Left ventricle myocardium superior (tissue), 1 donor: ENCODE measurements at regions not wholly inside any gene's neighbourhood (a gene's known extent, or its start where the extent isn't known, plus 50 kb on each side); places are given as distances from the start of the nearest gene placed in this dataset.
"Not testable (repeated sequence)": the region's sequence is repeated elsewhere in the genome, so short reads cannot be mapped to it uniquely, and the experiment has no call there.

Source experiments
- ATAC-seq: fragments of 200-7000 bp; cut with Tn5 transposase; one replicate; pipeline ENCODE4 v1.9.1; 2020; ENCODE audit warnings: mild to moderate bottlenecking, moderate library complexity
- DNase-seq: peaks from one replicate; pipeline ENCODE4 v3.0.0-alpha.2; 2020
- intact Hi-C: fragments of 100-400 bp; cut with micrococcal nuclease; formaldehyde crosslinking; loops from one replicate; pipeline ENCODE4 v1.11.0; 2022
- donor health status: DM: no; HTN: yes; CAD: no; lungs with severe emphysema.

DNA sequence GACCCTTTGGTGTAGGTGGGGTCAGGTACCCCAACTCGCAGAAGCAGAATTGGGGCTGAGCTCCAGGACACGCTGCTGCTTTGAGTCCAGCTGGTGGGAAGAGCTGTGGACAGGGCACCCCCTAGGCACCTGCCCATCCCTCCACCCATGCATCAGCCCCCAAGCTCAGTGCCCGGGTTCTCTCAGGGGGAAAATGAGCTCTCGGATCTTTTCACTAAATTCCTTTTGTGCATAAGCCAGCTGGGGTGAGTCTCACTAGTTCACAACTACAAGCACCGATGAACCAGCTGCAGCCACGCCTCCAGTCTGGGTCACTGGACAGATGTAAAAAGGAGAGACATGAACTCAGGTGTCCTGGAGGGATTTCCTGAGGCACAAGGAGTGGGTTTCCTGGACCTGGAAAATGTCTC is 286.8 kb downstream of the CRLF2 start:
- ATAC-seq (no peak), DNase-seq (no peak)
- intact Hi-C loops: no loop called here

GRCh38 chrX:925094-925493 is 287.4 kb downstream of the CRLF2 start:
- intact Hi-C loops: no loop called here
- no peak for DNase-seq
- ATAC-seq: no peak

GRCh38 chrX:924017-924416 is 288.4 kb downstream of the CRLF2 start:
- no peak for ATAC-seq
- no peak for DNase-seq
- intact Hi-C loops: no loop called here

GRCh38 chrX:920234-920799 is 289.7 kb downstream of the SHOX start:
- DNase-seq: no peak
- ATAC-seq: no peak
- intact Hi-C loops: no loop called here

- DNase-seq (no peak), ATAC-seq (no peak)
- intact Hi-C loops: no loop called here
These were observed 285.6 kb downstream of the SHOX start for GRCh38 chrX:916230-916599.

- no peak for DNase-seq
- ATAC-seq: no peak
- intact Hi-C loops: no loop called here
These were observed 285.0 kb downstream of the SHOX start for GRCh38 chrX:915427-916229.

- ATAC-seq: no peak
- no peak for DNase-seq
These were observed 283.6 kb downstream of the SHOX start for GRCh38 chrX:914206-914605.

DNA sequence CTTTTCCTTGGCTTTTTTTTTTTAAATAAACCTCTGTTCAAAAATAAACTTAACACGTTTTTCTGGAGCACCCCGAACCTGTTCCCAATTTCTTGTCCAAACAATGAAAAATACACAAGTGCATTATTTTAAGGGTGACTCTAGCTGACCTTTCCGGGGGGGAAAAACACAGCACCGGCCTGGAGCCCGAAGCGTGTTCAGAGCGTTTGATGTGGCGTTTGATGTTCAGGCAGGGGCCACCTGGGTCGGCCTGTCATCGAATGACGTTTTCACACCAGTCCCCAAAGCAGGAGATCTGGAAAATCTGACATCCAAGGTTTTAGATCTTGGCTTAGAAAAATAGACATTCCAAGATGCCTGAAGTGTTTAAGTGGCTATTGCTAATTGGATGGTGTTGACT is 282.1 kb downstream of the SHOX start:
- intact Hi-C loops: no loop called here
- DNase-seq: no peak
- no peak for ATAC-seq

More at GRCh38 chrX:914206-914605, 283.6 kb downstream of the SHOX start:
- intact Hi-C loops: no loop called here

DNA sequence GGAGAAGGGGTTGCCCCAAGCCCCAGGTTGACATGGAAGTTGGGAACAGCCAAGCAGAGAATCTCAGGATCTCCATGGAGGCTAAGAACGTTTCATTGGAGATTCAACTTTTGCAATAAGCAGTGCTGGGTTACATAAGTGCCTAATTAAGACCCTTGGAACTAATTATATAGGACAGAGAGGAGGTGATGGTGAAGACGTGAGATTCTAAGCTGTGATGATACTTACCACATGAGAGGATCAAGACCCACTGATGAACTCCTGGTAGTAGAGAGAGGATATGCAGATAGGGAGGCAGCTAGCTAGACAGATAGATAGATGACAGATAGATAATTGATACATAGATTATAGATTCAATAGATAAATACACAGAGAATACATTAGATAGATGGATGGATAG is 278.5 kb downstream of the SHOX start:
- ATAC-seq, DNase-seq, intact Hi-C loops: not testable (repeated sequence)

DNA sequence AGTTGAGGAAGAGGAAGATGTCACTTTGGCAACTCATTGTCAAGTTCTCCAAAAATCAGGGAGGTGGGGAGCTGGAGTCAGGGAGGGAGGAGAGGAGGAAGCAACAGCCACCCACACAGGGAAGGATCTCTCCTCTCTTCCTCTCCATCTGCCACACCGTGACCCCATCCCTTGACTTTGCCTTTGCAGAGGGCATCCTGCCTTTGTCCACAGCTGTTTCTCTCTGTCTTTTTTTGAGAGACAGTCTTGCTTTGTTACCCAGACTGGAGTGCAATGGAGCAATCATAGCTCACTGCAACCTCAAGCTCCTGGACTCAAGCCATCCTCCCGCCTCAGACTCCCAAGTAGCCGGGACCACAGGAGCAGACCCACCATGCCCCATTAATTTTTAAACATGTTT is 276.0 kb downstream of the SHOX start:
- intact Hi-C loops: no loop called here
- ATAC-seq (no peak), DNase-seq (no peak)

- intact Hi-C loops: no loop called here
- DNase-seq: no peak
- ATAC-seq: no peak
These were observed 275.4 kb downstream of the SHOX start for GRCh38 chrX:905848-906566.

DNA sequence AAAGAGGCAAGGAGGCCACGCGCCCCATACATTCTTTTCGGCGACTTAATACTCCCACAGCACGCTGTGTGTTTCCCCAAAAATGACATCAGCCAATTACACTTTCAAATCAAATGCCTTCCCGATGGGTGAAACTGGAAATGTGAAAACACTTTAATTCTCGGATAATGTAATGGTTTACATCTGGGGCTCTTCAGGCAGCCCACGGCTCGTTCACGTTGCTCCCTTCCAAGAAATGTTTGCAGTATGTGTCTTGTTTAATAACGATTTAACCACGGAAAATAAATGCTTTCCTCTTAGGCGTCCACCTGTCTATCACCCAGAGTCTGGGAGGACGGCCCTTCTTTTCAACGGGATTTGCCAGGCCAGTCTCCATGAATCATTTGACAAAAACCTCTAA is 272.5 kb downstream of the SHOX start:
- intact Hi-C loops: no loop called here
- DNase-seq (no peak), ATAC-seq (no peak)

GRCh38 chrX:896256-896655 is 265.7 kb downstream of the SHOX start:
- no peak for DNase-seq
- intact Hi-C loops: no loop called here
- ATAC-seq: no peak

GRCh38 chrX:889966-890651 is 259.5 kb downstream of the SHOX start:
- ATAC-seq: no peak
- intact Hi-C loops: no loop called here
- no peak for DNase-seq

GRCh38 chrX:887724-888123 is 257.1 kb downstream of the SHOX start:
- intact Hi-C loops, ATAC-seq, DNase-seq: not testable (repeated sequence)

DNA sequence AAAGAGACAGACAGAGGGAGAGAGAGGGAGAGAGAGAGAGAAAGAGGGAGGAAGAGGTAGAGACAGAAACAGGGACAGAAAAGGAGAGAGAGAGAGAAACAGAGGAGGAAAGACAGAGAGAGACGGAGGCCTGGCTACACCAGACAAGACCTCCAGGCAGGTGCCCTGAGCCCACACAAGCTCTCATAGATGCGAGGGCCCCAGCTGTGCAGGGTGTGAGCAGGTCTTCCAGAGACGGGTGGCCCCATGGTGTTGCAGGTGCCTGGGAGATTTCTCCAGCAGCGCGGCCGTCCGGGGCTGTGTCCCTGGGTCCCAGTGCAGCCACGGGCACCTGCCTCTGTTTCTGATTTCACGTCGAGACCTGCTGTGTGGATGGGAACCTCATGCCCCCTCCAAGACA is 253.0 kb downstream of the SHOX start:
- DNase-seq (no peak), ATAC-seq (no peak)
- intact Hi-C loops: no loop called here

- ATAC-seq, intact Hi-C loops, DNase-seq: not testable (repeated sequence)
These were observed 249.4 kb downstream of the SHOX start for GRCh38 chrX:879756-880698.

GRCh38 chrX:874061-874460 is 243.5 kb downstream of the SHOX start:
- ATAC-seq (no peak), DNase-seq (no peak)
- intact Hi-C loops: no loop called here

- intact Hi-C loops: no loop called here
- DNase-seq (no peak), ATAC-seq (no peak)
These were observed 242.4 kb downstream of the SHOX start for GRCh38 chrX:873016-873415.
